ENCODE measurements at regions not wholly inside any gene's neighbourhood (a gene's known extent, or its start where the extent isn't known, plus 50 kb on each side); places are given as distances from the start of the nearest gene placed in this dataset.

DNA sequence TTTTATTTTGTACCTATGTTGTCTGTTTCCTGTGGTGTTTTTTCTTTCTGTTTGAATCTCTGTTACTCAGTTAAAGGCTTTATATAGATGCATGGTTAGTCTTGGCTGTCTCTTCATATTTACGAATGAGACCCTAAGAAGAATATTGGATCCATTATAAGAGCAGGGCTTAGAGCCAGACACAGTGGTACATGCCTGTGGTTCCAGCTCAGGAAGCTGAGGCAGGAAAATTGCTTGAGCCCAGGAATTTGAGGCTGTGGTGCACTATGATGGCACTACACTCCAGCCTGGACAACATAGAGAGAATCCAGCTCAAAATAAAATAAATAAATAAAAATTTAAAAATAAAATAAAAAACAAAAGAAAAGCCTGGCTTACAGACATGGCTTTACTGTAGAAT lies 211.1 kb downstream of the SOD2 start:
- no peak for DNase-seq (ENCODE audit: low spot score)

DNA sequence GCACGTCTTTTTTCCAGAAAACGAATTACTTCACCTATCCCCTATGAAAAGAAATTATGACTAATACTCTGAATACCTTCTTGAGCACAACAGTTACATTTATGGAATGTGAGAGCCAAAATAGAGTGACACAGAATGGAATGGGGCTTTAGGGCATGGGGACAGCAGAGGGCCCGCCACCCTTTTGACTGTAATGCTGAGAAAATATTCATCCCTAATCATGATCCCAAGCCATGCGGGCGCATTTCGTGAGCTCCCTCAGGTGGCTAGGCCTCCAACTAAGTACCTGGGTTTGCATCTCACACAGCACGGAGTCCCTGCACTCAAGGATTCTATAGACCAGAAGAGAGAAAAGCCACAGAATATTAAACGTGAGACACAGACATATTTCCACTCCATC lies 212.6 kb downstream of the SOD2 start:
- TF ChIP-seq, protein P1, sequence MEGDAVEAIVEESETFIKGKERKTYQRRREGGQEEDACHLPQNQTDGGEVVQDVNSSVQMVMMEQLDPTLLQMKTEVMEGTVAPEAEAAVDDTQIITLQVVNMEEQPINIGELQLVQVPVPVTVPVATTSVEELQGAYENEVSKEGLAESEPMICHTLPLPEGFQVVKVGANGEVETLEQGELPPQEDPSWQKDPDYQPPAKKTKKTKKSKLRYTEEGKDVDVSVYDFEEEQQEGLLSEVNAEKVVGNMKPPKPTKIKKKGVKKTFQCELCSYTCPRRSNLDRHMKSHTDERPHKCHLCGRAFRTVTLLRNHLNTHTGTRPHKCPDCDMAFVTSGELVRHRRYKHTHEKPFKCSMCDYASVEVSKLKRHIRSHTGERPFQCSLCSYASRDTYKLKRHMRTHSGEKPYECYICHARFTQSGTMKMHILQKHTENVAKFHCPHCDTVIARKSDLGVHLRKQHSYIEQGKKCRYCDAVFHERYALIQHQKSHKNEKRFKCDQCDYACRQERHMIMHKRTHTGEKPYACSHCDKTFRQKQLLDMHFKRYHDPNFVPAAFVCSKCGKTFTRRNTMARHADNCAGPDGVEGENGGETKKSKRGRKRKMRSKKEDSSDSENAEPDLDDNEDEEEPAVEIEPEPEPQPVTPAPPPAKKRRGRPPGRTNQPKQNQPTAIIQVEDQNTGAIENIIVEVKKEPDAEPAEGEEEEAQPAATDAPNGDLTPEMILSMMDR (IDR thresholded peaks at IDR 0.05; ENCODE audit: extremely low read depth, missing control alignments): no peak

More for the DNA sequence above, 211.1 kb downstream of the SOD2 start:
- TF ChIP-seq, protein P1 (IDR thresholded peaks at IDR 0.05; ENCODE audit: extremely low read depth, missing control alignments): no peak

DNA sequence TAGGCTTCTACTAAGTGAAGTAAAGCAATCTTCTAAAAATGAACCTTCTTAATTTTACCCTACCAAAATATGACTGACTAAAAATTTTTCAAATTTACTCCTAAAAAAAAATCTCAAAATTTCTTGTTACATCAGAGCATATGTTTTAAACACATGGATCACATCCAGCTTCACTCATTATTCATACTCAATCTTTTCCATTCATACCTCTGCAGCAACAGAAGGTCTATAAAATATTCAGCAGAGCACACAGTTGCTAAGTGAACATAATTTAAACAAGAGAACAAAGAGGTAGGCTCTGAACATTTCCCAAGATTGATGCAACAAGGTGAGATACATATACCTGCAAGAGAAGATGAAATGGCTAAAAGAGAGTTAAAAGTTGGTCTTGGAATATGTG lies 213.9 kb downstream of the SOD2 start:
- TF ChIP-seq, protein P1 (IDR thresholded peaks at IDR 0.05; ENCODE audit: extremely low read depth, missing control alignments): no peak
- no peak for DNase-seq (ENCODE audit: low spot score)

More for the DNA sequence above, 212.6 kb downstream of the SOD2 start:
- DNase-seq (ENCODE audit: low spot score): no peak

DNA sequence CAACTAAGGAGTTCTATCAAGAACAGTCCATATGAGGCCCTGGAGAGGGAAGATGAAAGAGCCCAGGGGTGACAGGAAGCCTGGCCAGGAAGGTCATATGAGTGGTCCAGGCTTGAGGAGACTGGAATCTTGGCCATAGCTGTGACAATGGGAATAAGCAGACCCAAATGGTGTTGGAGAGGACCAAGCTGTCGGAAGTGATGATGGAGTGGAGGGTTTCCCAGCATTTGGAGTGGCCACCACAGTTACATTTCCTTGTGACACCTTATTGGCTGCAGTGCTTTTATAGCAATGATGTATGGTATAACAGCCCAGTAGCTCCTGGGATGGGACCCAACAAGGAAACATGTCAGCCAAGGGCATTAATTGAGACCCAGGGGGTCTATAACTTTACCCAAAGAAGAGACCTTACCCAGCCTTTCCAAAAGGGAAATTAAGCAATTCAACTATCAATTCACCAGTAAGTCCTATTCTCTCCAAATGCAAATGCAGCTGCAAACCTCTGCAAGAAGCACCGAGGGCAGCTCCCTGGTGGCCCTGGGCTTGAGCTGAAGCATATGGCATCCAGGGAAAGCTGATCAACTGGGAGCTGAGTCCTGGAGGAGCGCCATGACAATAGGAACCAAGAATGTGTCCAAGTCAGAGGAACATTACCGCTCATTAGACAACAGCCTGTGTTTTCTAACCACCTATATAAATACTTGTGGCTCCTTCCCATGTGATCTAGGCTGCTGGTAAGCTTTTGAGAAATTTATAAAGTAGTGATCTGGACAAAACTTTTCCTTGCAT lies 219.4 kb downstream of the SOD2 start:
- no peak for DNase-seq (ENCODE audit: low spot score)
- TF ChIP-seq, protein P1 (IDR thresholded peaks at IDR 0.05; ENCODE audit: extremely low read depth, missing control alignments): no peak

DNA sequence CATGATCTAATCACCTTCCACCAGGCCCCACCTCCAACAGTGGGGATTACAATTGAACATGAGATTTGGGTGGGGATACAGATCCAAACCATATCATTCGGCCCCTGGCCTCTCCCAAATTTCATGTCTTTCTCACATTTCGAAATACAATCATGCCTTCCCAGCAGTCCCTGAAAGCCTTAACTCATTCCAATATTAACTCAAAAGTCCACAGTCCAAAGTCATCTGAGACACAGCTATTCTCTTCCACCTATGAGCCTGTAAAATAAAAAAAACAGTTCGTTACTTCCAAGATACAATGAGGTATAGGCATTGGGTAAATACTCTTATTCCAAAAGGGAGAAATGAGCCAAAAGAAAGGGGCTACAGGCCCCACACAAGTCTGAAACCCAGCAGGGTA lies 222.6 kb downstream of the SOD2 start:
- TF ChIP-seq, protein P1 (IDR thresholded peaks at IDR 0.05; ENCODE audit: extremely low read depth, missing control alignments): no peak
- no peak for DNase-seq (ENCODE audit: low spot score)

DNA sequence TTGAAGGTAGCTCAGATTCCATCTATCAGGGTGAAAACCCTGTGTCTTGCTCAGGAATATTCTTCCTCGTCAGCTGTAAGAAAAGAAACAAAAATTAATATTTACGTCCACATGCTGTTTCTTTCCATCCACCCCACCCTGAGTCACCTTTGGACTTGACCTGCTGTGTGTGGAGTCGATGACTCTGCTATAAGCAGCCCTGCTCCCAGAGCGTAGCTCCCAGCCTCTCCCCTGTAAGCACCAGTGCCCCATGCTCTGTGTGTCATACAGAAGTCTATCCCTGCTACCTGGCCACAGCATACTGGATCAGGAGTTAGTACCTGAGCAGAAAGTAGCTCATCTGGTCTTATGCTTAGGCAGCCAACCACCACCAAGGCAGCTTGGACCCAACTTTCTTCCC lies 223.6 kb downstream of the SOD2 start:
- DNase-seq (ENCODE audit: low spot score): no peak
- TF ChIP-seq, protein P1 (IDR thresholded peaks at IDR 0.05; ENCODE audit: extremely low read depth, missing control alignments): no peak

DNA sequence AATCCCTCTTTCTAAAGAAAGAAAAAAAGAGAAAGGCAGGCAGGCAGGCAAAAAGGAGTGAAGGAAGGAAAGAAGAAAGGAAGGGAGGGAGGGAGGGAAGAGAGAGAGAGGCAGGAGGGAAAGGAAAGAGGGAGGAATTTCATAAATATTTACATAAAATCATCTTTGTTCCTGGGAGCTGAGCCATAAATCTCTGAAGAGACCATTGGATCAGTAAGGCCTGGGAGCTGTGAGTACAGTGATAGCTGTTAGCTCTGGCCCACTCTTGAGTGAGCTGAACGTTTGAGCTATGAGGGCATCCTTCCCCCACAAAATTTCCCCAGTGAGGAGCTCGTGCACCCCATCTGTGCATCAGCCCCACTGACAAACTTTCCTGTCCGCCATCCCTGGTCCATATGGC lies 224.0 kb downstream of the SOD2 start:
- no peak for DNase-seq (ENCODE audit: low spot score)
- TF ChIP-seq, protein P1 (IDR thresholded peaks at IDR 0.05; ENCODE audit: extremely low read depth, missing control alignments): no peak
